ENCODE measurements at regions not wholly inside any gene's neighbourhood (a gene's known extent, or its start where the extent isn't known, plus 50 kb on each side); places are given as distances from the start of the nearest gene placed in this dataset.

- TF ChIP-seq, protein P1, sequence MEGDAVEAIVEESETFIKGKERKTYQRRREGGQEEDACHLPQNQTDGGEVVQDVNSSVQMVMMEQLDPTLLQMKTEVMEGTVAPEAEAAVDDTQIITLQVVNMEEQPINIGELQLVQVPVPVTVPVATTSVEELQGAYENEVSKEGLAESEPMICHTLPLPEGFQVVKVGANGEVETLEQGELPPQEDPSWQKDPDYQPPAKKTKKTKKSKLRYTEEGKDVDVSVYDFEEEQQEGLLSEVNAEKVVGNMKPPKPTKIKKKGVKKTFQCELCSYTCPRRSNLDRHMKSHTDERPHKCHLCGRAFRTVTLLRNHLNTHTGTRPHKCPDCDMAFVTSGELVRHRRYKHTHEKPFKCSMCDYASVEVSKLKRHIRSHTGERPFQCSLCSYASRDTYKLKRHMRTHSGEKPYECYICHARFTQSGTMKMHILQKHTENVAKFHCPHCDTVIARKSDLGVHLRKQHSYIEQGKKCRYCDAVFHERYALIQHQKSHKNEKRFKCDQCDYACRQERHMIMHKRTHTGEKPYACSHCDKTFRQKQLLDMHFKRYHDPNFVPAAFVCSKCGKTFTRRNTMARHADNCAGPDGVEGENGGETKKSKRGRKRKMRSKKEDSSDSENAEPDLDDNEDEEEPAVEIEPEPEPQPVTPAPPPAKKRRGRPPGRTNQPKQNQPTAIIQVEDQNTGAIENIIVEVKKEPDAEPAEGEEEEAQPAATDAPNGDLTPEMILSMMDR (IDR thresholded peaks at IDR 0.05 in 2 of 3, conservative IDR thresholded peaks at IDR 0.05 in 1 of 3; ENCODE audit: insufficient read depth in 2 of 3, low read depth in 1 of 3, low read length in 3 of 3) = no peak
- TF ChIP-seq YY1 (IDR thresholded peaks at IDR 0.05; ENCODE audit: borderline replicate concordance in 1 of 3, control insufficient read depth in 1 of 3, extremely low read depth in 1 of 3, insufficient read depth in 3 of 3, insufficient read length in 1 of 3, insufficient replicate concordance in 2 of 3, low read depth in 1 of 3, low read length in 2 of 3) (no peak), HNRNPLL (IDR thresholded peaks at IDR 0.05; ENCODE audit: low read depth, low read length, poor library complexity, severe bottlenecking) (no peak), POLR2AphosphoS5 (IDR thresholded peaks at IDR 0.05; ENCODE audit: control insufficient read depth, insufficient read depth, low read depth, low read length) (no peak), PRPF4 (IDR thresholded peaks at IDR 0.05; ENCODE audit: insufficient read depth, low read depth, low read length, poor library complexity, severe bottlenecking) (no peak), ELK1 (CRISPR knock-in tag; IDR thresholded peaks at IDR 0.05) (no peak), POLR2A (conservative IDR thresholded peaks at IDR 0.05) (no peak)
Observed at GRCh38 chr3:67302489-67302888, 304.4 kb downstream of the KBTBD8 start.
